GM12874 (cell line): ENCODE measurements at regions not wholly inside any gene's neighbourhood (a gene's known extent, or its start where the extent isn't known, plus 50 kb on each side); places are given as distances from the start of the nearest gene placed in this dataset.

Experiments used
- CTCF ChIP-seq: IDR thresholded peaks from 2 replicates; pipeline ENCODE4 v1.5.1; 2011; ENCODE audit warnings: low read depth, mild to moderate bottlenecking, control low read depth, low read length, moderate library complexity; ENCODE audit not compliant: insufficient read depth

- TF ChIP-seq CTCF, result no peak
These were observed 177.3 kb upstream of the SGCG start for GRCh38 chr13:23003446-23003845.

- no peak for TF ChIP-seq CTCF
These were observed 173.4 kb upstream of the SGCG start for GRCh38 chr13:23007426-23007825.

- TF ChIP-seq CTCF, result no peak
These were observed 162.6 kb upstream of the SGCG start for GRCh38 chr13:23018143-23018542.

GRCh38 chr13:23020246-23020843 lies 160.4 kb upstream of the SGCG start:
- TF ChIP-seq CTCF, result peak; percentile 79

- no peak for TF ChIP-seq CTCF
These were observed 158.9 kb upstream of the SGCG start for GRCh38 chr13:23021906-23022305.

- no peak for TF ChIP-seq CTCF
These were observed 158.1 kb upstream of the SGCG start for GRCh38 chr13:23022704-23023103.

- no peak for TF ChIP-seq CTCF
These were observed 154.7 kb upstream of the SGCG start for GRCh38 chr13:23025864-23026608.
